NT2/D1 (cell line): ENCODE measurements at regions not wholly inside any gene's neighbourhood (a gene's known extent, or its start where the extent isn't known, plus 50 kb on each side); places are given as distances from the start of the nearest gene placed in this dataset.

Source experiments
- SUZ12 ChIP-seq: IDR thresholded peaks from 2 replicates; pipeline ENCODE4 v1.6.1; 2011; ENCODE audit not compliant: insufficient read length, insufficient read depth; ENCODE audit errors: extremely low read depth
- YY1 ChIP-seq: IDR thresholded peaks from 2 replicates; pipeline ENCODE4 v1.6.1; 2011; ENCODE audit not compliant: insufficient read length, insufficient read depth
- ZNF274 ChIP-seq: IDR thresholded peaks from 2 replicates; pipeline ENCODE4 v1.6.1; 2011; ENCODE audit warnings: mild to moderate bottlenecking, low read depth, low read length

DNA sequence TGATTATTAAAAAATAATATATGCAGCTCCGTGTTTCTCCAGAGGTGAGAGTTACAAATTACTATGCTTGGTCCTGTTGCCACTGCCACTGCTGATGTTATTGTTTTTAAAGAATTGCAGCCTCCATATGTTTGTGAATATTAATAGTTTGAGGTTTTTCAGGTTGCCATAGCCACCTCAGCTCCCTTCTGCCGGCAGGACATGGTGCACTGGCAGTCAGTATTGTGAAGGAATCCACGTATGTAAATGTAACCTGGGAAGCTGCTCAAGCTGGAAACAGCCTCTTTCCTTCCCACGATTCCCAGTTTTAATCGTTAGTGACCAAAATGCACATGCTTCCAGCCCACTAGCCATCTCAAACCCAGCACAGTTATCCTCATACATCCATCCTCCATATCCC, 184.4 kb upstream of the CCNG1 start:
- TF ChIP-seq ZNF274 (no peak), SUZ12 (no peak), YY1 (no peak)
